Mucosa of descending colon (tissue), 3 donors: ENCODE measurements at regions not wholly inside any gene's neighbourhood (a gene's known extent, or its start where the extent isn't known, plus 50 kb on each side); places are given as distances from the start of the nearest gene placed in this dataset.
"Not testable (repeated sequence)": the region's sequence is repeated elsewhere in the genome, so short reads cannot be mapped to it uniquely, and the experiment has no call there.

Source experiments
- ATAC-seq: fragments of 200-7000 bp; cut with Tn5 transposase; one replicate; pipeline ENCODE4 v1.9.1; 2020; ENCODE audit warnings: mild to moderate bottlenecking, moderate library complexity
- DNase-seq, 3 donors: peaks; one replicate each; pipeline ENCODE4 v3.0.0-alpha.2; 2020
- H3K36me3 ChIP-seq: fragments of 200-600 bp; one replicate; pipeline ENCODE4 v1.8.0; 2021; ENCODE audit warnings: low read depth, mild to moderate bottlenecking
- H3K4me1 ChIP-seq: fragments of 200-600 bp; one replicate; pipeline ENCODE4 v1.8.0; 2021; ENCODE audit warnings: low read depth, mild to moderate bottlenecking
- H3K4me3 ChIP-seq: fragments of 200-600 bp; one replicate; pipeline ENCODE4 v1.8.0; 2021; ENCODE audit warnings: mild to moderate bottlenecking
- H3K9me3 ChIP-seq: fragments of 200-600 bp; one replicate; pipeline ENCODE4 v1.8.0; 2021; ENCODE audit warnings: mild to moderate bottlenecking
- intact Hi-C, 2 donors: fragments of 100-400 bp; cut with DNase I in 1 of 2; cut with micrococcal nuclease in 1 of 2; formaldehyde crosslinking; loops; one replicate each; pipeline versions ENCODE4 v1.11.0 to v1.11.1; 2022; cut with DNase I, micrococcal nuclease
- TF ChIP-seq, protein P1 (sequence below): fragments of 200-600 bp; IDR thresholded peaks from one replicate; pipeline ENCODE4 v1.8.0; 2022; ENCODE audit warnings: antibody characterized with exemption, mild to moderate bottlenecking
- donor health status: DM: no; HTN: no; CAD: no; lungs with moderate emphysema.
- donor health status: DM: no; HTN: no; CAD: no.
- donor health status: DM: no; HTN: yes; CAD: no.

DNA sequence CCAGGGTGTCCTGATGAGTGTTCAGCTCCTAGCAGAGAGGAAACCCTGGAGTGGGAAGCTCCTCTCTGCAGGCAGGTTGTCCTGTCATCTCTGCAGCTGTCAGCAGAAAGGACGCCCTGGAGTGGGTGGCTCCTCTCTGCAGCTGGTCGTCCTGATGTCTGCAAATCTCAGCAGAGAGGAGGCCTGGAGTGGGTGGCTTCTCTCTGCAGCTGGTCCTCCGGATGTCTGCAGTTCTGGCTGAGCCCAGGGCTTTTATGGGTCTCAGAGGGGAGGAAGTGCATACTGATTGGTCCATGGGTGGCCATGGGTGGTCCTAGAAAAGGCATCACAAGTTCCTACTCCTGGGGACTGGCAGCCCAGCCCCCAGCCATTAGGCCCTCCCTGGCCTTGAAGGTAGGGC lies 102.6 kb upstream of the BNIP2 start:
- H3K9me3 ChIP-seq = no peaks in the 10 kb centered on the region
- H3K4me3 ChIP-seq = no peak overlapping the region
- no peak for ATAC-seq
- TF ChIP-seq, protein P1, sequence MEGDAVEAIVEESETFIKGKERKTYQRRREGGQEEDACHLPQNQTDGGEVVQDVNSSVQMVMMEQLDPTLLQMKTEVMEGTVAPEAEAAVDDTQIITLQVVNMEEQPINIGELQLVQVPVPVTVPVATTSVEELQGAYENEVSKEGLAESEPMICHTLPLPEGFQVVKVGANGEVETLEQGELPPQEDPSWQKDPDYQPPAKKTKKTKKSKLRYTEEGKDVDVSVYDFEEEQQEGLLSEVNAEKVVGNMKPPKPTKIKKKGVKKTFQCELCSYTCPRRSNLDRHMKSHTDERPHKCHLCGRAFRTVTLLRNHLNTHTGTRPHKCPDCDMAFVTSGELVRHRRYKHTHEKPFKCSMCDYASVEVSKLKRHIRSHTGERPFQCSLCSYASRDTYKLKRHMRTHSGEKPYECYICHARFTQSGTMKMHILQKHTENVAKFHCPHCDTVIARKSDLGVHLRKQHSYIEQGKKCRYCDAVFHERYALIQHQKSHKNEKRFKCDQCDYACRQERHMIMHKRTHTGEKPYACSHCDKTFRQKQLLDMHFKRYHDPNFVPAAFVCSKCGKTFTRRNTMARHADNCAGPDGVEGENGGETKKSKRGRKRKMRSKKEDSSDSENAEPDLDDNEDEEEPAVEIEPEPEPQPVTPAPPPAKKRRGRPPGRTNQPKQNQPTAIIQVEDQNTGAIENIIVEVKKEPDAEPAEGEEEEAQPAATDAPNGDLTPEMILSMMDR = no peak
- H3K4me1 ChIP-seq = no peaks in the 10 kb centered on the region
- DNase-seq = no peak
- H3K36me3 ChIP-seq = no peaks in the 10 kb centered on the region
- intact Hi-C loops = no loop called here

DNA sequence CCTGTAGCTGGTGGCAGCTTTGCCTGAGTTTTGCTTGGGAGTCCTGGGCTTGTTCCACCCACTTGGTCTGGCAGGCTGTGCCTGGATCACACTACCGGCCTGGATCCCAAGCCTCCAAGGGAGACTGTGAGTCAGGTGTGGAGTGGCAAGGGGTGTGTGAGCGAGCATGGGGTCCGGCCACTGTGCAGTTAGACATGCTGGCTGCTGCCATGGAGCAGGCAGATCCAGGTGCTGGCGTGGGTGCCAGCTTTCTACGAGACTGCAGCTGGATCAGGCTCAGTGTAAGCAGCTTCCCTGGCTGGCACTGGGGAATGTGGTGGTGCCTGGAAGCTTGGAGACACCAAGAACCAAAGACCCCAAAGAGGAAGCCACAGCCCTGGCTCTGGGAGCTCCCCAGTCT lies 102.0 kb upstream of the BNIP2 start:
- no peak for ATAC-seq
- H3K4me1 ChIP-seq = no peaks in the 10 kb centered on the region
- no peaks in the 10 kb centered on the region for H3K36me3 ChIP-seq
- H3K4me3 ChIP-seq = no peak overlapping the region
- DNase-seq = no peak
- H3K9me3 ChIP-seq = no peaks in the 10 kb centered on the region
- intact Hi-C loops = no loop called here
- TF ChIP-seq, protein P1 = no peak

DNA sequence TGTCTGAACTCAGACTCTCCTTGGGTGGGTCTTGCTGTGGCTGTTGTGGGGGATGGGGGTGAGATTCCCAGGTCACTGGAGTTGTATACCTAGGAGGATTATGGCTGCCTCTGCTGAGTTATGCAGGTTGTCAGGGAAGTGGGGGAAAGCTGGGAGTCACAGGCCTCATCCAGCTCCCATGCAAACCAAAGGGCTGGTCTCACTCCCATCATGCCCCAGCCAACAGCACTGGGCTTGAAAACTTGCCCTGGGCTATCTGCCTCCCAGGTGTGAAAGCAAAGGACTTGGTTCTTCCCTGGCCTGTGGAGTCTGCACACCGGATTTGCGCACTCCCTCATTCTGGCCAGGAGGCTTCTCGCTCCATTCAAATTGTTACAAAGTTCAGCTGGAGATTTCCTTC lies 97.3 kb upstream of the BNIP2 start:
- not testable (repeated sequence) for DNase-seq

DNA sequence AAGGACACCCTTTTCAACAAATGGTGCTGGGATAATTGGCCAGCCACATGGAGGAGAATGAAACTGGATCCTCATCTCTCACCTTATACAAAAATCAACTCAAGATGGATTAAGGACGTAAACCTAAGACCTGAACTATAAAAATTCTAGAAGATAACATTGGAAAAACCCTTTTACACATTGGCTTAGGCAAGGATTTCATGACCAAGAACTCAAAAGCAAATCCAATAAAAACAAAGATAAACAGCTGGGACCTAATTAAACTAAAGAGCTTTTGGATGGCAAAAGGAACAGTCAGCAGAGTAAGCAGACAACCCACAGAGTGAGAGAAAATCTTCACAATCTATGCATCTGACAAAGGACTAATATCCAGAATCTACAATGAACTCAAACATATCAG lies 96.9 kb upstream of the BNIP2 start:
- DNase-seq, H3K9me3 ChIP-seq, intact Hi-C loops, H3K4me3 ChIP-seq, H3K36me3 ChIP-seq, H3K4me1 ChIP-seq, ATAC-seq: not testable (repeated sequence)

More for the DNA sequence above, 97.3 kb upstream of the BNIP2 start:
- H3K4me1 ChIP-seq, H3K36me3 ChIP-seq, ATAC-seq, H3K9me3 ChIP-seq, intact Hi-C loops, H3K4me3 ChIP-seq: not testable (repeated sequence)

DNA sequence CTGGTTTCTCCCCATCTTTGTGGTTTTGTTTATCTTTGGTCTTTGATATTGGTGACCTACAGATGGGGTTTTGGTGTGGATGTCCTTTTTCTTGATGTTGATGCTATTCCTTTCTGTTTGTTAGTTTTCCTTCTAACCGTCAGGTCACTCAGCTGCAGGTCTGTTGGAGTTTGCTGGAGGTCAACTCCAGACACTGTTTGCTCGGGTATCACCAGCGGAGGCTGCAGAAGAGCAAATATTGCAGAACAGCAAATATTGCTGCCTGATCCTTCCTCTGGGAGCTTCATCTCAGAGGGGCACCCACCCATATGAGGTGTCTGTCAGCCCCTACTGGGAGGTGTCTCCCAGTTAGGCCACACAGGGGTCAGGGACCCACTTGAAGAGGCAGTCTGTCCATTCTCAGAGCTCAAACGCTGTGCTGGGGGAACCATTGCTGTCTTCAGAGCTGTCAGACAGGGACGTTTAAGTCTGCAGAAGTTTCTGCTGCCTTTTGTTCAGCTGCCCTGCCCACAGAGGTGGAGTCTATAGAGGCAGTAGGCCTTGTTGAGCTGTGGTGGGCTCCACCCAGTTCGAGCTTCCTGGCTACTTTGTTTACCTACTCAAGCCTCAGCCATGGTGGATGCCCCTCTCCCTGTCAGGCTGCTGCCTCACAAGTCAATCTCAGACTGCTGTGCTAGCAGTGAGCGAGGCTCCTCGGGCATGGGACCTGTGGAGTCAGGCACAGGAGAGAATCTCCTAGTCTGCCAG lies 94.8 kb upstream of the BNIP2 start:
- H3K4me3 ChIP-seq, H3K9me3 ChIP-seq, H3K4me1 ChIP-seq, H3K36me3 ChIP-seq, ATAC-seq, intact Hi-C loops, DNase-seq: not testable (repeated sequence)

DNA sequence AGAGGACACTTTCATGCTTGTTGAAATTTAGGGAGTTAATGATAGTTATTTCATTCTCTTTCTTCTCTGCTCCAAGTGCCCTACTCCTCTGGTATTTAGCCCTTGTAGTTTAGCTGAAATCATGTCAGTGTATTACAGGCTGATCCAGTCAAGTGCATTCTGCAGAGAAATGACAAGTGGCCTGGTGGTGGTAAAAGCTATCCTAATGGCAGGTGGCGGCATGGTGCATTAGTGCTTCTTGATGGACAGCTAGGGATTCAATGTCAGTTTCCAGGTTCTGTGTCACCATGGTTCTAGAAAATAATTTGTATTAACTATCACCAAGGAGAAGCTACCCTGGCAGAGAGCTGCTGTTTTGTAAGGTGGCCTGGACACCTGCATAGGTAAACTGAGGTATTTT lies 90.0 kb upstream of the BNIP2 start:
- no peaks in the 10 kb centered on the region for H3K36me3 ChIP-seq
- no peak overlapping the region for H3K4me3 ChIP-seq
- no peaks in the 10 kb centered on the region for H3K4me1 ChIP-seq
- DNase-seq (no peak), ATAC-seq (no peak)
- H3K9me3 ChIP-seq = no peaks in the 10 kb centered on the region
- intact Hi-C loops = no loop called here
- TF ChIP-seq, protein P1 = no peak

DNA sequence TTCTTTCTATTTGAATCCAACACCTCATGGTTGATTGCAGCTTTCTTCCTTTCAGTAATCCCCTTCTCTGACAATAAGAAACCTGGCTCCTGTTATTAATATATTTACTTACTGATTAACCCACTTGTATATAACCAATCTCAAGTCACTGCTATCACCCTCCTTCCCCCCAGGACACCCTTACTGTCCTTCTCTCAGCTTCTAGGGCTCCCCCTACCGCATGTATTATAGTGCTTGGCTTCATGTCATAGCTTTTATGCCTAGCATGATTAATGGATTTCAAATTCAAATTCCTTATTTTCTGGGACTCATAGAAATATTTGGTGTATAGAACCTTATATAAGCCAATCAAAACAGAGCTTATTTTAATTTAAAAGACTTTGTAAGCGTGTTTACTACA lies 75.7 kb upstream of the BNIP2 start:
- H3K4me1 ChIP-seq = no peaks in the 10 kb centered on the region
- no peak for ATAC-seq
- H3K36me3 ChIP-seq = no peaks in the 10 kb centered on the region
- no peak overlapping the region for H3K4me3 ChIP-seq
- intact Hi-C loops = no loop called here
- TF ChIP-seq, protein P1 = no peak
- no peaks in the 10 kb centered on the region for H3K9me3 ChIP-seq
- DNase-seq = no peak
